ENCODE measurements at regions not wholly inside any gene's neighbourhood (a gene's known extent, or its start where the extent isn't known, plus 50 kb on each side); places are given as distances from the start of the nearest gene placed in this dataset.

DNA sequence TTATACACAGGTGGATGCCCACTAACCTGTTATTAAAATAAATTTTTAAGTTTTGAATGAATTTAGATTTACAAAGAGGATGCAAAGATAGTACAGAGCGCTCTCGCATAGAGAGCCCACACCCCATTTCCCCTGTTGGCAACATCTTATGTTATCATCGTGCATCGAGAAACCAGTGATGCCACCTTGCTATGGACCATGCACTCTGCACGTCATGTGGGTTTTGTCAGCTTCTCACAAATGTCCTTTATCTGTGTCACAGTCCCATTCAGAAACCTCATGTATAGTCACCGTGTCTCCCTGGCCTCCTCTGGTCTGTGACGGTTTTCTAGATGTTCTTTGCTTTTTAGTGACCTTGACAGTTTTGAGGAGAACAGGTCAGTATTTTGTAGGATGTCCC, 60.0 kb downstream of the ING1 start:
- DNase-seq: no peak

DNA sequence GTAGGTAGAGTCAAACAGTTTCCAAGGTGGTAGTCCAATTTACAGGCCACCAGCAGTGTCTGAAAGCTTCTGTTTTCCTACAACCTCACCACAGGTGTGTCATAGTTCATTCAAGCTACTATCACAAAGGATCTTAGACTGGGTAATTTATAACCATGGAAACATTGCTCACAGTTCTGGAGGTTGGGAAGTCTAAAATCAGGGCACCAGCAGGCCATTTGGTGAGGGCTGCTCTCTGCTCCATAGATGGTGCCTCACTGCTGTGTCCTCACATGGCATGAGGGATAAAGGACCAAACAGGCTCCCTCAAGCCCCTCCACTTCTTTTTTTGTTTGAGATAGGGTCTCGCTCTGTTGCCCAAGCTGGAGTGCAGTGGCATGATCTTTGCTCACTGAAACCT, 60.6 kb downstream of the ING1 start:
- no peak for DNase-seq

DNA sequence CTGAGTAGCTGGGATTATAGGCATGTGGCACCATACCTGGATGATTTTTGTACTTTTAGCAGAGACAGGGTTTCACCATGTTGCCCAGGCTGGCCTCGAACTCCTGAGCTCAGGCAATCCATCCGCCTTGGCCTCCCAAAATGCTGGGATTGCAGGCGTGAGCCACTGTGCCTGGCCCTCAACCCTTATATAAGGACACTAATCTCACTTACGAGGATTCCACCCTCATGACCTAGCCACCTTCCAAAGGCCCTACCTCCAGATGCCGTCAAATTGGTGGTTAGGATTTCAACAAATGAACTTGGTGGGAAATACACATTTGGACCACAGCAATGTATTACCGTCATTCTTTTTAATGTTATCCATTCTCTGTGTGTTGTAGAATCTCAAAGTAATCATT, 61.0 kb downstream of the ING1 start:
- no peak for DNase-seq

DNA sequence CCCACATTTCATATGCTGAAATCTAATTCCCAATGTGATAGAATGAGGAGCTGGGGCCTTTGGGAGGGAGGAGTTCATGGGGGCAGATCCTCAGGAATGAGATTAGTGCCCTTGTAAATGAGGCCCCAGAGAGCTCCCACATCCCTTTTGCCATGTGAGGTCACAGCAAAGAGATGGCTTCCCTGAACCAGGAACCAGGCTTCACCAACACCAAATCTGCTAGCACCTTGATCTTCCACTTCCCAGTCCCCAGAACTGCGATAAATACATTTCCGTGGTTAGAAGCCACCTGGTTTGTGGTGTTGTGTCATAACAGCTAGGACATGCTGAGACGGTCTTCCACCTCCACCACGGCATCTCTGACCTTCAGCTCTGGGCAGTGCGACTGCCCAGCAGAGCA, 62.1 kb downstream of the ING1 start:
- DNase-seq: no peak

DNA sequence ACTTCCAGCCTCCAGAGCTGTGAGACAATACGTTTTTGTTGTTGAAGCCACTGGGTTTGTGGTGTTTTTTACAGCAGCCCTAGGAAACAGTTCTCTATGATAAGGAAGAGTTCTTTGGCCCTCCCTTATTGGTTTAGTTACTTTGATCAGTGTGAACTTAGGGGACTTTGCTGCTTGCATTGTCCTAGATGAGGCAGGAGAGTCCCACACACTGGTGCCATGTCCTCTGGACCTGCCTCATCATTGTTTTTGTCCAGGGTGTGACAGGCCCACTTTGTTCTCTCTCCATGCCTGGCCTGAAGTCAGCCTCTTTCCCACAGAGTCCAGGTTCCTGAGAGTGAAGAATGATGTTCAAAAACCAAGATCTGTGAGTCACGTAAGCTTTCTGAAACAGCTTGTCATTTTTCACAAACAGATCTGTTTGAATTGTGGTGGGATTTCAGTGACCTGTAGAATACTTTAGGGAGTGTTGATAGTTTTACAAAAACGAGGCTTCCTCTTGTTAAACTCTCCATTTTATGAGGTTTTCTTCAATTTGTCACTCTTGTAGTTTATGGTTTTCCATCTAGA, 63.8 kb downstream of the ING1 start:
- no peak for DNase-seq

DNA sequence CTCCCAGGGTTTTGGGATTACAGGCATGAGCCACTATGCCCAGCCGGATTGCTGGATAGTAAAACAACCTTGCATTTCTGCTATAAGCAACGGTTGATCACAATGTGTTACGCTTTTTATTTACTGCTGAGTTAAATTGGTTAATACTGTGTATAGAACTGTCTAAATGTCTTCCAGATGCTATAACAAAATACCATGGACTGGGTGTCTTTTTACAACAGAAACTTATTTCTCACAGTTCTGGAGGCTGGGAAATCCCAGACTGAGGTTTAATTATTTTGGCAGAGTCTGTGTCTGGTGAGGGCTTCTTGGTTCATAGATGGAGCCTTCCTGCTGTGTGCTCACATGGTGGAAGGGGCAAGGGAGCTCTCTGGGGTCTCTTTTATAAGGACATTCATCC, 65.5 kb downstream of the ING1 start:
- no peak for DNase-seq

DNA sequence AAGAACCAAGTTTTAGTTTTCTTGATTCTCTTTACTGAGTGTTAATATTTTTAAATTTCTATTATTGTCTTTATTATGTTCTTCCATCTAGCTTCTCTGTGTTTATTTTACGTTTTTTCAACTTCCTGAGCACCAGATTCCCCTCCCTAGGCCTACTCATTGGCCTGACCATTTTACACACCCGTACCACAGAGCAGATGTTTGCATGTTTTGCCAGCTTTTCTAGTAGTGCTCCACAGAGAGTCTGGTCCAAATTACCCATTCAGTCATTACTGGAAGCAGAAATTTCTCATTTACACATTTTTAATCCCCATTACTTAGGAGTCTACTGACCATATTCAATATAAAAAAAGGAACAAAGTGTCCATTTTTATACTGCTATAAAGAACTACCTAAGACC, 66.9 kb downstream of the ING1 start:
- no peak for DNase-seq

GRCh38 chr13:110782185-110782584, 68.7 kb downstream of the ING1 start:
- DNase-seq: no peak

DNA sequence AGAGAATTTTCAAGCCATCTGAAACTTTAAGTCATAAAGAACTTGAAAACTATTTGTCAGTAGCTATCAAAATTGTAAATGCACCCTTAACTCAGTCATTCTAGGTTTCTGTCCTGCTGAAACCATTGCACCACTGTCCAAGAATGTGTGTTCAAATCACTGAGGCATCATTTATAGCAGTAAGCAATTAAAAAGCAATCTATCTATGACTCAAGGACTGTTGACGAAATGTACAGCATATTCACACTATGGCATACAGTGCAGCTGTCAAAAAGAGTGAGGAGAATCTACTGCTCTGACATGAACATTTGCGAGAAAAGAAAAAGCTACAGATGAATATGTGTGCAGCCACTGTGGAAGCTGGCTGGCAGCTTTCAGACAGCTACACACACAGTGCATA, 71.2 kb downstream of the ING1 start:
- no peak for DNase-seq

DNA sequence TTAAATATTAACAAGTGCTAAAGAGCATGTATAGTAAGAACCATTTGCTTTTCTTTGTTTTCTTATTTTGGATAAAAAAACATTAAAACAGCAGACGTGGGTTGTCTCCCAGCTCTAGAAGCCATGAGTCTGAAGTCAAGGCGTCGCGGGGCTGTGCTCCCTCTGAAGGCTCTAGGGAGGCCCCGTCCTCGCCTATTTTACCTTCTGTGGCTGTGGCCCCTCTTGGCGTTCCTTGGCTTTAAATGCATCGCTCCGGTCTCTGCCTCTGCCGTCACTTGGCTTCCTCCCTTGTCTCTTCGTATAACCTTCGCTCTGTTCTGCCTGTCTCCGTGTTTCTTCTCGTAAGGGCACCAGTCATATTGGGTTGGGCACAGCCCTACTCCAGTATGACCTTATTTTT, 75.3 kb downstream of the ING1 start:
- no peak for DNase-seq

DNA sequence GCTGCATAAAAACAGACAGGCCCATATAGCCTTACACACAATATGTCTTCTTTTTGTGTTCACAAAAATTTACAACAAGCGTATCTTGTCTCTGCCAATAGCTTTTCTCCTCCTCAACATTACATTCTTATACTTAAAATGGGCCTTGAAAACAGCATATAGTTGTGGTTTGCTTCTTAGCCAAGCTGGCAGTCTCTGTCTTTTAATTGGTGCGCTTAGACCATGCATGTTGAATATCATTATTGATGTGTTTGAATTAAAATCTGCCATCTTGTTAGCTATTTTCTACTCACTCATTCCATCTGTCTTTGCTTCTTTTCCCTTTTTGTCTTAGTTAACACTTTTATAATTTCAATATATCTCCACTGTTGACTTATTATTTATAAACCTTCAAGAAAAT, 76.4 kb downstream of the ING1 start:
- DNase-seq: no peak

DNA sequence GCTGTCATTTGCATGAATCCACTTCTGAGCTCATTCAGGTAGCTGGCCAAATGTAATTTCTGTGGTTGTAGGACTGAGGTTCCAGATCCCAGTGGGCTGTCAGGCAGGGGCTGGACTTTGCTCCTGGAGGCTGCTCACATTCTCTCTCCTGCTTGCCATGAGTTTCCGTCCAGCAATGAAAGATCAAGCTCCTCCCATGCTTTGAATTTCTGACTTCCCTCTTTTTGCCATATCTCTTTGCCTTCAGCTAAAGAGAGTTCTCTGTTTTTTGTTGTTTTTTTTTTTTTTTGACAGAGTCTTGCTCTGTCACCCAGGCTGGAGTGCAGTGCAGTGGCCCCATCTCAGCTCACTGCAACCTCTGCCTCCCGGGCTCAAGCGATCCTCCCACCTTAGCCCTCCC, 76.9 kb downstream of the ING1 start:
- DNase-seq: no peak

DNA sequence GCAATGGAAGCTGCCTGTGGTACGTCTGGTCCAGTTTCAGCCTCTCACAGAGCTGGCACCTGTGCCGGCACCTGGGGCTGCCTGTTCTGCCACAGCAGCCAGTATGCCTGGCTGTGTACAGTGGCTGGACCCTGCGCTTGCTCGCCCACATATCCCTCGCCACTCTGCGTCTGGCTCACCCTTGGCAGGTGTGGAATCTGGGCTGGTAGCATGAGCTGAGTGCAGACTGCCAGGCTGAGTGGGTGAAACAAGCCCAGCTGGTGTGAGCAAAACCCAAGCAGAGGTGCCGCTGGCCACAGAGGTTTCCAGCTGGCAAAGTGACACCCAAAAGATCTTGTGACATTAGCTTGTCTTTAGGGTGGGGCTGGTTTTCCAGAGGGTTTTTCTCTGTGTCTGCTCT, 80.7 kb downstream of the ING1 start:
- DNase-seq: no peak

- DNase-seq: no peak
Observed at GRCh38 chr13:110797230-110797877, 83.9 kb downstream of the ING1 start.

DNA sequence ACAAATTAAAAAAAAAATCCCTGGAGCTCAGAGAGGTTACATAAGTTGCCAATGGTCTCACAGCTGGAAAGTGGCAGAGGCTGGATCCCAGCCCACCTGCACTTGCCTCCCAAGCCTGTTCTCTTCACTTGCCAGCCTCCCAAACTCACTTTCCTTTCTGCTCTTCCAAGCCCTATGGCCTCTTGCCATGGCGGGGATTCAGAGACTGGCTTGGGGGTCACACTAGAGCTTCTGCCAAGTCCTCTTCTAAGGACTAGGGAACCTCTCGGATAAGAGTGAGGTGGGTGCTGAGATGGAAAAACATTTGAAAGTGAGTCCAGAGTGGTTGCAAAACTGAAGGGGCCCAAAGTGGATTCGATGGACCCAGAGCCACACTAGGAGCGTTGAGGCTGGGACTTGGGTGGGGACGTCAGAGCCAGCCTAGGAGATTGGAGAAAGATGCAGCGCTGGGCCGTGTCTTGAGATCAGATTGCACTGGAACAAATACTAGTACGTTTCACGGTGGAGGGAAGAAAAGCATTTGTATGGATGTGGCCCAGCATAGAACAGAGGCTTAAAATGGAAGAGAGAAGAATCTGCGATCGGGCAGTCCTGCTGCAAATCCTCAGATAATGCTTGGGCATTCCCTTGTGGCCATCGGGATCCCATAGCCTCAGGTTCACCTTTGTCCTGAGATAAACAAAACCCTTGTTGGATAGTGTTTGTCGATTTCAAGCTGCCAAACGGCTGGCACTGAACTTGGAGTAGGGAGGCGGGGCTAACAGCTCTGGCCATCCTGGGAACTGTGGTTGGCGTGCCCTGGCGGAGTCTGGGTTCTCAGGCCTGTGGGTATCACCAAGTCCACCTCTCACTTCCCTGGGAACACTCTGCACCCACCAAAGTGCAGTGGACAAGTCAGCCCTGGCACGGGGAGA, 84.8 kb downstream of the ING1 start:
- DNase-seq: no peak

GRCh38 chr13:110799246-110800236, 86.0 kb downstream of the ING1 start:
- DNase-seq: no peak

- no peak for DNase-seq
Observed at GRCh38 chr13:110801044-110801443, 87.5 kb downstream of the ING1 start.

DNA sequence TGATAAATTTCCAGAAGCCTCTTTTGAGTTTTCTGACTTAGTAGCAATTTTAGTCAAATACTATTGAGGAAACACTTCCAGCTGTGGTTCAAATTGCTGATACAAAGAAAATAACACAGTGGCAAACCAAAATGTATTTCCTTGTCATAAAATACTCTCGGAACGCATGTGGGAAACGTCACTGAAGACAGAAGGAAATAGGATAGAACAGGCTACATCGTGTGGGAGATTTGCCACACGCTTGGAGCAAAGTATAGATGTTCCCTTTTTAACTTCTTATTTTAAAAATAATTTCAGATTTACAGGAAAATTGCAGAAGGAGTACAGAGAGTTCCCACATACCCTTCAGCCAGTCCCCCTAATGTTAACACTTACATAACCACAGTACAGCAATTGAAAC, 88.8 kb downstream of the ING1 start:
- no peak for DNase-seq

DNA sequence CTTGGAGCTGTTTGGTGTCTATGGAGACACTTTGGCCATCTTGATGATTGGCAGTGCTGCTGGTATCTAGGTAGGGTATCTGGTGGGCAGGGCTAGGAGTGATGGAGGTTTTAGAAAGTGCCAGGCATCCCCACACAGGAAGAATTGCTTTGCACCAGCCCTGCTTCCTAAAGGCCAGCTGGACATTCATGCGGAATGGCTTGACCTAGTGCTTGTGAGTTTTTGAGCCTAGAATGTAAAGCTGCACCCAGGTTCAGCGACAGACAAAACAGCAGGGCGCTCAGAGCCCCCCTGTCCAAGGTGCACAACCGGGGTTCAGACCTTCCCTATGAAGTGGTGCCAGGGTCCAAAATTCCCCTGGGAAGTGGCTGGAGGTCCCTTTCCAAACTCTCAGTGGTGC, 93.1 kb downstream of the ING1 start:
- DNase-seq: no peak

GRCh38 chr13:110807546-110807945, 94.0 kb downstream of the ING1 start:
- no peak for DNase-seq

DNA sequence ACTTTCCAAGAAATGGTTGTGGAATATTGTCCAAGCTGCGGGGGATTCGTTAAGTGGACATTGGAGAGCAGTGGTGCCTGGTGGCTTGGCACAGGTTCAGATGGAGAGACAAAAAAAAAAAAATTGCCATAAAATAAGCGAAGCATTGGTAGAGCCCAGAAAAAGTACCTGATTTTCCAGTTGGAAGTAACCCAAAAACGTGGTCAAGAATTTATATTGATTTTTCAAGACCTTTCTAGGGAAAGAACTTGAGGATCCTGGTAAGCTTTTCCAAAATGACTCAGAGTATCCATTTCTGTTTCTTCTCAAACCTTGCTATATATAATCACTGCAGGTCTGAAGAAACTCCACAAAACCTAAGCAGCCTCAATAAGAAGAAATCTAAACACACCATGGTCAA, 94.6 kb downstream of the ING1 start:
- DNase-seq: no peak

DNA sequence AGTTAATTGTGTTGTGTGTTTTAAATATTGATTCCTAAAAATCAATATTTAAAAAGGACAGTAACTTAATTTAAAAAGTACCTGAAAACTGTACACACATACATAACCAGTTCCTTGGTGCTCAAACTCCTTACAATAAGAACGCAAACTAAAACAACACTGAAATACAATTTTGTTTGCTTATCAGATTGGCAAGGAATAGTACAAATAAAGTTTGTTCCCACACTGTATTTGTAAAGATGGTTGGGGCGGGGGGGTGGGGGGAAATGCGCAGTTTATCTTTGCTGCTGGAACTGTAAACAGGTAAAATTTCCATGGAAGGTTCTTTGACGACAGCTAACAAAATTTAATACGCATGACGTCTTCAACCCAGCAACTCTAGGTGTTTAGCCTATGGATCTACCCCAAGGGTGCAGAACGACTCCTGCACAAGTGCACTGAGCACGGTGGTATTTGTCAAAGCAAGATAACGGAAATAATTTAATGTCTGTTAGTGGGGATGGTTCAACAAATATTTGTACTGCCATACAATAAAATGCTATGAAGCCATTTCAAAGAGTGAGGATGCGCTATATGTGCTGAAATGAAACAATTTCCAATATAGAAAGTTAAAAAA, 96.5 kb downstream of the ING1 start:
- no peak for DNase-seq

Data from NCI-H2029 treated with DMSO at 0.1 percent for 48 hours (cell line).